ENCODE measurements at regions not wholly inside any gene's neighbourhood (a gene's known extent, or its start where the extent isn't known, plus 50 kb on each side); places are given as distances from the start of the nearest gene placed in this dataset.

- TF ChIP-seq EGR1 (IDR thresholded peaks at IDR 0.05; ENCODE audit: low read depth in 2 of 2), result no peak
- no peak for TF ChIP-seq HNF4A (conservative IDR thresholded peaks at IDR 0.05)
- TF ChIP-seq ATF3 (IDR thresholded peaks at IDR 0.05), result no peak
- no peak for TF ChIP-seq JUND (IDR thresholded peaks at IDR 0.05)
- no peak for TF ChIP-seq TAF1 (conservative IDR thresholded peaks at IDR 0.05)
Observed at GRCh38 chr4:126364311-126364911, 1049.7 kb downstream of the FAT4 start (continued).

DNA sequence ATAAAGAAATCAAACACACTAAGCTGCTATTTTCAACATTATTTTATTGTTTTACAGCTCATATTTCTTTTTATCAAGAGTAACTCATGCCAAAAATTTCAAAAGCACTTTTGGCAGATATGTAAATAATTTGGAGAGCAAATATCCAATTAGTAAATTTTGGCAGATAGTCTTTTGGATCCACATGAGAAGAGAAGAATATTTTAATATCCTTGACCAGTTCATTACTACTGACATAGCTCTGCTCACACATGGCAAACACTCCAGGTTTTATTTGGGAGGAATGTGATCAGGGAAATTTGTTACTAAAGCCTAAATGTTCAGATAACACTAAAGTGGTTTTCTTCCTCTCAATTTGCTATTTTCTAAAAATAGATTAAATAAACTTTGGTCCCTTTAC lies 1054.3 kb downstream of the FAT4 start:
- H3K36me3 ChIP-seq (ENCODE audit: control insufficient read depth in 4 of 4, insufficient read depth in 3 of 4, low read depth in 1 of 4, low read length in 3 of 4), result no peaks in the 10 kb centered on the region
- no peaks in the 10 kb centered on the region for H3K4me1 ChIP-seq (ENCODE audit: control insufficient read depth in 4 of 4, insufficient read depth in 4 of 4, low read length in 3 of 4)
- no peak for TF ChIP-seq RXRA (IDR thresholded peaks at IDR 0.05)
- TF ChIP-seq FOXA2 (IDR thresholded peaks at IDR 0.05), result no peak
- TF ChIP-seq YY1 (IDR thresholded peaks at IDR 0.05), result no peak
- no peak for TF ChIP-seq GABPA (IDR thresholded peaks at IDR 0.05 in 1 of 2, conservative IDR thresholded peaks at IDR 0.05 in 1 of 2)
- TF ChIP-seq NR2F2 (IDR thresholded peaks at IDR 0.05), result no peak
- TF ChIP-seq ATF3 (IDR thresholded peaks at IDR 0.05), result no peak
- TF ChIP-seq RAD21 (IDR thresholded peaks at IDR 0.05), result no peak
- no peak for TF ChIP-seq HNF4A (conservative IDR thresholded peaks at IDR 0.05)
- TF ChIP-seq TAF1 (conservative IDR thresholded peaks at IDR 0.05), result no peak
- TF ChIP-seq, protein P1, sequence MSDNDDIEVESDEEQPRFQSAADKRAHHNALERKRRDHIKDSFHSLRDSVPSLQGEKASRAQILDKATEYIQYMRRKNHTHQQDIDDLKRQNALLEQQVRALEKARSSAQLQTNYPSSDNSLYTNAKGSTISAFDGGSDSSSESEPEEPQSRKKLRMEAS (IDR thresholded peaks at IDR 0.05), result no peak
- TF ChIP-seq SP1 (IDR thresholded peaks at IDR 0.05), result no peak
- TF ChIP-seq ZBTB33 (IDR thresholded peaks at IDR 0.05), result no peak
- TF ChIP-seq HNF4G (IDR thresholded peaks at IDR 0.05), result no peak
- no peak for TF ChIP-seq EGR1 (IDR thresholded peaks at IDR 0.05; ENCODE audit: low read depth in 2 of 2)
- no peak for TF ChIP-seq FOXA1 (IDR thresholded peaks at IDR 0.05)
- TF ChIP-seq, protein P2, sequence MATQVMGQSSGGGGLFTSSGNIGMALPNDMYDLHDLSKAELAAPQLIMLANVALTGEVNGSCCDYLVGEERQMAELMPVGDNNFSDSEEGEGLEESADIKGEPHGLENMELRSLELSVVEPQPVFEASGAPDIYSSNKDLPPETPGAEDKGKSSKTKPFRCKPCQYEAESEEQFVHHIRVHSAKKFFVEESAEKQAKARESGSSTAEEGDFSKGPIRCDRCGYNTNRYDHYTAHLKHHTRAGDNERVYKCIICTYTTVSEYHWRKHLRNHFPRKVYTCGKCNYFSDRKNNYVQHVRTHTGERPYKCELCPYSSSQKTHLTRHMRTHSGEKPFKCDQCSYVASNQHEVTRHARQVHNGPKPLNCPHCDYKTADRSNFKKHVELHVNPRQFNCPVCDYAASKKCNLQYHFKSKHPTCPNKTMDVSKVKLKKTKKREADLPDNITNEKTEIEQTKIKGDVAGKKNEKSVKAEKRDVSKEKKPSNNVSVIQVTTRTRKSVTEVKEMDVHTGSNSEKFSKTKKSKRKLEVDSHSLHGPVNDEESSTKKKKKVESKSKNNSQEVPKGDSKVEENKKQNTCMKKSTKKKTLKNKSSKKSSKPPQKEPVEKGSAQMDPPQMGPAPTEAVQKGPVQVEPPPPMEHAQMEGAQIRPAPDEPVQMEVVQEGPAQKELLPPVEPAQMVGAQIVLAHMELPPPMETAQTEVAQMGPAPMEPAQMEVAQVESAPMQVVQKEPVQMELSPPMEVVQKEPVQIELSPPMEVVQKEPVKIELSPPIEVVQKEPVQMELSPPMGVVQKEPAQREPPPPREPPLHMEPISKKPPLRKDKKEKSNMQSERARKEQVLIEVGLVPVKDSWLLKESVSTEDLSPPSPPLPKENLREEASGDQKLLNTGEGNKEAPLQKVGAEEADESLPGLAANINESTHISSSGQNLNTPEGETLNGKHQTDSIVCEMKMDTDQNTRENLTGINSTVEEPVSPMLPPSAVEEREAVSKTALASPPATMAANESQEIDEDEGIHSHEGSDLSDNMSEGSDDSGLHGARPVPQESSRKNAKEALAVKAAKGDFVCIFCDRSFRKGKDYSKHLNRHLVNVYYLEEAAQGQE (IDR thresholded peaks at IDR 0.05), result no peak
- no peak for TF ChIP-seq CTCF (IDR thresholded peaks at IDR 0.05; ENCODE audit: low read depth, low read length, missing input control)
- TF ChIP-seq JUND (IDR thresholded peaks at IDR 0.05), result no peak
- no peak overlapping the region for H3K4me3 ChIP-seq (ENCODE audit: low read depth in 1 of 3, low read length in 3 of 3)
- no peaks in the 10 kb centered on the region for H3K27me3 ChIP-seq (ENCODE audit: control insufficient read depth in 4 of 4, insufficient read depth in 4 of 4, low read length in 3 of 4)
- DNase-seq (ENCODE audit: low spot score), result no peak
- no peak overlapping the region for H3K27ac ChIP-seq (ENCODE audit: low read depth in 1 of 2, low read length in 2 of 2)
- H3K9ac ChIP-seq (ENCODE audit: low read depth in 1 of 2, low read length in 2 of 2), result no peak overlapping the region
- H3K9me3 ChIP-seq (ENCODE audit: control insufficient read depth in 4 of 4, low read length in 3 of 4), result no peaks in the 10 kb centered on the region
